Activated naive CD8-positive, alpha-beta T cell treated with anti-CD3 and anti-CD28 coated beads for 36 hours (primary cell): ENCODE measurements at regions not wholly inside any gene's neighbourhood (a gene's known extent, or its start where the extent isn't known, plus 50 kb on each side); places are given as distances from the start of the nearest gene placed in this dataset.

ENCODE experiments used
- DNase-seq: peaks from one replicate; pipeline ENCODE4 v3.0.0; 2021
- H3K27ac Mint-ChIP-seq: one replicate; pipeline ENCODE4 v1.8.0; 2022; ENCODE audit warnings: mild to moderate bottlenecking, moderate library complexity, mixed read lengths
- H3K27me3 Mint-ChIP-seq: one replicate; pipeline ENCODE4 v1.8.0; 2022; ENCODE audit warnings: mild to moderate bottlenecking, mixed read lengths
- H3K36me3 Mint-ChIP-seq: one replicate; pipeline ENCODE4 v1.8.0; 2021; ENCODE audit warnings: mild to moderate bottlenecking, mixed read lengths
- H3K4me1 Mint-ChIP-seq: one replicate; pipeline ENCODE4 v1.8.0; 2021; ENCODE audit warnings: mixed read lengths
- H3K4me3 Mint-ChIP-seq: one replicate; pipeline ENCODE4 v1.8.0; 2022; ENCODE audit warnings: mild to moderate bottlenecking, moderate library complexity, mixed read lengths
- H3K9me3 Mint-ChIP-seq: one replicate; pipeline ENCODE4 v1.8.0; 2022; ENCODE audit warnings: mixed read lengths

GRCh38 chr3:99470841-99471240 is 167.6 kb upstream of the COL8A1 start:
- Mint-ChIP-seq H3K27me3 (no peaks in the 10 kb centered on the region), H3K27ac (no peak overlapping the region), H3K4me1 (no peaks in the 10 kb centered on the region), H3K4me3 (no peak overlapping the region), H3K36me3 (no peaks in the 10 kb centered on the region), H3K9me3 (no peaks in the 10 kb centered on the region)
- DNase-seq = no peak

- no peaks in the 10 kb centered on the region for H3K27me3 Mint-ChIP-seq
- no peaks in the 10 kb centered on the region for H3K36me3 Mint-ChIP-seq
Observed at GRCh38 chr3:99468918-99469317, 169.5 kb upstream of the COL8A1 start.

GRCh38 chr3:99467420-99467819 is 171.0 kb upstream of the COL8A1 start:
- DNase-seq = no peak
- no peaks in the 10 kb centered on the region for H3K4me1 Mint-ChIP-seq
- H3K27me3 Mint-ChIP-seq = no peaks in the 10 kb centered on the region
- no peaks in the 10 kb centered on the region for H3K36me3 Mint-ChIP-seq
- H3K9me3 Mint-ChIP-seq = no peaks in the 10 kb centered on the region
- H3K4me3 Mint-ChIP-seq = no peak overlapping the region
- no peak overlapping the region for H3K27ac Mint-ChIP-seq

More at GRCh38 chr3:99468918-99469317, 169.5 kb upstream of the COL8A1 start:
- no peak for DNase-seq
- Mint-ChIP-seq H3K4me1 (no peaks in the 10 kb centered on the region), H3K27ac (no peak overlapping the region), H3K4me3 (no peak overlapping the region), H3K9me3 (no peaks in the 10 kb centered on the region)

- DNase-seq = no peak
- Mint-ChIP-seq H3K9me3 (no peaks in the 10 kb centered on the region), H3K4me1 (no peaks in the 10 kb centered on the region), H3K27me3 (no peaks in the 10 kb centered on the region), H3K27ac (no peak overlapping the region), H3K4me3 (no peak overlapping the region), H3K36me3 (no peaks in the 10 kb centered on the region)
Observed at GRCh38 chr3:99466331-99466730, 172.1 kb upstream of the COL8A1 start.

DNA sequence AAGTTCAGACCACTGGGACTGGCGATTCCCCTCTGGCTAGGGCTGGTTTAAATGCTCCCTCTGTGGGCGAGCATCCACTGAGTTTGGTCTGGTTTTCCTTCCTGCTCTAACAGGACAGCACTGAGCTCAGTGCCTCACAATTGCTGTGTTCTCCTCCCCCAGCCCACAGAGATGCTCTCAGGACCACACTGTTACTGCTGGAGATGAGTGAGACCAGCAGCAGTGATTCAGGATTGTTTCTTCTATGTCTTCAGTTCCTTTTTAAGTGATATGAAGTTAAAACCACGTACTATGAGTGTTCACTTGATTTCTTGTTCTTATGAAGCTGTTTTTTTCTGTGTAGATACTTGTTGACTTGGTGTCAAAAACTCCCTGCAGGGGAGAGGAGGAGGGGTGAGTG is 180.4 kb upstream of the COL8A1 start:
- DNase-seq = no peak
- Mint-ChIP-seq H3K4me1 (no peaks in the 10 kb centered on the region), H3K9me3 (peaks cover 7% of the 10 kb centered on the region), H3K27me3 (no peaks in the 10 kb centered on the region), H3K27ac (no peak overlapping the region), H3K36me3 (no peaks in the 10 kb centered on the region), H3K4me3 (no peak overlapping the region)

DNA sequence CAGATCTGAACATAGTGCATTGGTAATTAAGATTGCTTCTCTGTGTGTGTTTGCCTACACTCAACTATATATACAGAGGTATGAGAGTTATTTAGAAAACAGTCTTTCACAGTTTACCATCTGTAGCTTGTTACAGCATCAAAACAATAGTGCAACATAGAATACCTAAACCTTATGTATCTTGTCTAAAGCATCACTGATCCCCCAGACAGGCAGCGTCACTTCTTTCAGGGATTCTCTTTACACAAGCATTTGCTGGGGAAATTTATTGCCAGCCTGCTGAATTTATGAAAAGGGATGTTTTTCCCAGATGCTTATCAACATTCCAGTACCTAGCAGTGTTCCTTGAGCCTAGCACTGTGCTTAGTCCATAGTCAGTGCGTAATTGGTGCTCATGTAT is 195.8 kb upstream of the COL8A1 start:
- peaks cover 4% of the 10 kb centered on the region for H3K9me3 Mint-ChIP-seq
- no peak for DNase-seq
- H3K4me1 Mint-ChIP-seq = no peaks in the 10 kb centered on the region
- no peak overlapping the region for H3K27ac Mint-ChIP-seq
- no peak overlapping the region for H3K4me3 Mint-ChIP-seq
- no peaks in the 10 kb centered on the region for H3K36me3 Mint-ChIP-seq
- H3K27me3 Mint-ChIP-seq = no peaks in the 10 kb centered on the region

- no peaks in the 10 kb centered on the region for H3K36me3 Mint-ChIP-seq
- H3K4me1 Mint-ChIP-seq = no peaks in the 10 kb centered on the region
- DNase-seq = no peak
- no peaks in the 10 kb centered on the region for H3K27me3 Mint-ChIP-seq
- peaks cover 3% of the 10 kb centered on the region for H3K9me3 Mint-ChIP-seq
- H3K4me3 Mint-ChIP-seq = no peak overlapping the region
- no peak overlapping the region for H3K27ac Mint-ChIP-seq
Observed at GRCh38 chr3:99439892-99440291, 198.5 kb upstream of the COL8A1 start.

DNA sequence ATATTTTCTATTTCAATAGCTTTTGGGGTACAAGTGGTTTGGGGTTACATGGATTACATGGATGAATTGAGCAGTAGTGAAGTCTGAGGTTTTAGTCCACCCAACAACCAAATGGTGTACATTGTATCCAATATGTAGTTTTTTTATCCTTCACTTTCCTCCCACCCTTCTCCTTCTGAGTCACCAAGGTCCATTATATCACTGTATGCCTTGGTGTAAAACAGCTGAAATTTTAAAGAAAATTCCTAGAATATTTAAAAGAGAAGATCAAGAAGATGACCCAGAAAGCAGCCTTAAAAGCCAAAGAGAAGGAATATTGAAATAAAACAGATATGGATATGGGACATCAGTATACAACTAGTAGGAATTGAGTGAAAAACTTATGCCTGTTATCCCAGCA is 204.2 kb upstream of the COL8A1 start:
- Mint-ChIP-seq H3K4me1 (no peaks in the 10 kb centered on the region), H3K9me3 (no peaks in the 10 kb centered on the region), H3K27me3 (no peaks in the 10 kb centered on the region), H3K4me3 (no peak overlapping the region), H3K27ac (no peak overlapping the region), H3K36me3 (no peaks in the 10 kb centered on the region)
- DNase-seq = no peak

GRCh38 chr3:99430348-99431134 is 207.9 kb upstream of the COL8A1 start:
- Mint-ChIP-seq H3K27me3 (no peaks in the 10 kb centered on the region), H3K9me3 (no peaks in the 10 kb centered on the region), H3K4me1 (no peaks in the 10 kb centered on the region), H3K36me3 (no peaks in the 10 kb centered on the region), H3K4me3 (no peak overlapping the region), H3K27ac (no peak overlapping the region)
- no peak for DNase-seq

DNA sequence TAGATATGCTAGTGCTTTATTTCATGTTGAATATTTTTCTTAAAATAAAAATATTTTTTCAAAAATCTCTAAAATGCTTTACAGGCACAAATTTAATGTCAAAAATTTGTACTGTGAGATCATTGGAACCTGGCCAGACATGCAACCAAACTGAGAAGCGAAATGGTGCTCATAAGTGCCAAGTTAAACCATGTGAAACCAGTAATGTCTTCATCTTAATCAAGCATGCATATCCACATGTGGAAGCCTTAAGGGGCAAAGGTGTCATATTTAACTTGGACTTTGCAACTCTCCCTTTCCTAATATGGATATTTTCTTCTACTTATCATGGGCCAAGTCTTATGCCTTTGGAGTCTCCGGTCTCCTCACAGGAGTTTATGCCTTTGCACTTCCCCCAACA is 208.9 kb upstream of the COL8A1 start:
- no peaks in the 10 kb centered on the region for H3K27me3 Mint-ChIP-seq

DNA sequence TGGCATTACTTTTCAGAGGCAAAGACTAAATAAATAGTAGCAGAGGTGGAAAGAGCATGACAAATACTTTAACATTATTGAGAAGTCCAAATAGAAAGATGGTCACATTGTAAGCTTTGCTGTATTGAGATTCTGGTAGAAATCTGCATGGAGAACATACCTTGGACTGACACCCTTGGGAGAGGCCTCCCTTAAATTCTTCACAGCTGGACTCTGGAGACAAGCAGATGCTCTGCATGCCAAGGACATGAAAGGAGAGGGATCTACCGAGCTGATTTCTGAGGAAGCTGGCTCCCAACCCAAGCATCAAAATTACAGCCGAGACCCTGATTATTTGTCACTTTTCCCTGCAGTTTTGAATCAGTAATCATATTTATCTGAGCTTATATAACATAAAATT is 212.5 kb upstream of the COL8A1 start:
- H3K27me3 Mint-ChIP-seq = no peaks in the 10 kb centered on the region
- no peaks in the 10 kb centered on the region for H3K36me3 Mint-ChIP-seq
- no peaks in the 10 kb centered on the region for H3K9me3 Mint-ChIP-seq
- no peak for DNase-seq
- no peaks in the 10 kb centered on the region for H3K4me1 Mint-ChIP-seq
- H3K27ac Mint-ChIP-seq = no peak overlapping the region
- H3K4me3 Mint-ChIP-seq = no peak overlapping the region

More for the DNA sequence above, 208.9 kb upstream of the COL8A1 start:
- Mint-ChIP-seq H3K36me3 (no peaks in the 10 kb centered on the region), H3K27ac (no peak overlapping the region), H3K4me1 (no peaks in the 10 kb centered on the region), H3K4me3 (no peak overlapping the region), H3K9me3 (no peaks in the 10 kb centered on the region)
- no peak for DNase-seq

DNA sequence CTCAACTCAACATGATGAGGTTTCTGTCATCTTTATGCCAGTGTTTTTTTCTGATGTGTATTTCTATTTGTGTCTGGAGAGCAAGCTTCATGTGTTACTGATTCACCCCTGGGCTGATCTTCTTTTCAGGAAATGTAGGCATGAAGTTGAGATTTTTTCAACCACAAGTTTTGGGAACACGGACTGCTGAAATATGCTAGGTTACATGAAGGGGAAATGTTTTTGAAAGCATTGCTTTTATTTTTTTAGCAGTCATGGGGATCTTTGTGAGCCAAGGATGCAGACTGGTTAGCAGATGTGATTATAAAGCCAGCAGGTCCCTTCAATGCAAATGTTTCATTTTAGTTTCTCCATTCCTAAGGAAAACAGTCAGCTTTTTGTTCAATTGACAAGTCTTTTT is 219.3 kb upstream of the COL8A1 start:
- no peaks in the 10 kb centered on the region for H3K4me1 Mint-ChIP-seq
- DNase-seq = no peak

GRCh38 chr3:99418709-99419108 is 219.7 kb upstream of the COL8A1 start:
- DNase-seq = no peak
- no peaks in the 10 kb centered on the region for H3K27me3 Mint-ChIP-seq
- no peaks in the 10 kb centered on the region for H3K9me3 Mint-ChIP-seq
- H3K36me3 Mint-ChIP-seq = no peaks in the 10 kb centered on the region
- H3K4me3 Mint-ChIP-seq = no peak overlapping the region
- H3K4me1 Mint-ChIP-seq = no peaks in the 10 kb centered on the region
- no peak overlapping the region for H3K27ac Mint-ChIP-seq

More for the DNA sequence above, 219.3 kb upstream of the COL8A1 start:
- Mint-ChIP-seq H3K4me3 (no peak overlapping the region), H3K27ac (no peak overlapping the region), H3K36me3 (no peaks in the 10 kb centered on the region), H3K9me3 (no peaks in the 10 kb centered on the region), H3K27me3 (no peaks in the 10 kb centered on the region)

- DNase-seq = no peak
- Mint-ChIP-seq H3K27me3 (no peaks in the 10 kb centered on the region), H3K36me3 (no peaks in the 10 kb centered on the region), H3K27ac (no peak overlapping the region), H3K4me1 (no peaks in the 10 kb centered on the region), H3K4me3 (no peak overlapping the region), H3K9me3 (no peaks in the 10 kb centered on the region)
Observed at GRCh38 chr3:99418209-99418635, 220.2 kb upstream of the COL8A1 start.

DNA sequence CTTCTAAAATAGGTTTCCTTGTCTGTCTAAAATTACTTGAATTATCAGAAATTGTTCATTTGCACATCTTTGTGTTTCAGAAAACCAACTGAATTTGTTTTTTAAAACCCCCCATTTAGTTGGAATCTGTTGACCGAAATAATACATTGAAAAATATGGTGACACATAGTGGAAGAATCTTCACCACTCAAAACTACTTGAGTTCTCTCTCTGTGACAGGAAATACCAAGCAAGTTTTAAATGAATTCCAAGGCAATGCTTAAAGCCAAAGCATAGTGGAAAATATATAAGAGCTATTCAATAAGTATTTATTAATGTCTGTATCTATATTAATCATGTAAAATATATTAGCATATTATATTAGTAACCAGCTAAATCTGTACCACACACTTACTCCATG is 224.9 kb upstream of the COL8A1 start:
- H3K4me3 Mint-ChIP-seq = no peak overlapping the region
- H3K27ac Mint-ChIP-seq = no peak overlapping the region
- no peaks in the 10 kb centered on the region for H3K36me3 Mint-ChIP-seq
- DNase-seq = no peak
- no peaks in the 10 kb centered on the region for H3K27me3 Mint-ChIP-seq
- no peaks in the 10 kb centered on the region for H3K9me3 Mint-ChIP-seq
- H3K4me1 Mint-ChIP-seq = no peaks in the 10 kb centered on the region

DNA sequence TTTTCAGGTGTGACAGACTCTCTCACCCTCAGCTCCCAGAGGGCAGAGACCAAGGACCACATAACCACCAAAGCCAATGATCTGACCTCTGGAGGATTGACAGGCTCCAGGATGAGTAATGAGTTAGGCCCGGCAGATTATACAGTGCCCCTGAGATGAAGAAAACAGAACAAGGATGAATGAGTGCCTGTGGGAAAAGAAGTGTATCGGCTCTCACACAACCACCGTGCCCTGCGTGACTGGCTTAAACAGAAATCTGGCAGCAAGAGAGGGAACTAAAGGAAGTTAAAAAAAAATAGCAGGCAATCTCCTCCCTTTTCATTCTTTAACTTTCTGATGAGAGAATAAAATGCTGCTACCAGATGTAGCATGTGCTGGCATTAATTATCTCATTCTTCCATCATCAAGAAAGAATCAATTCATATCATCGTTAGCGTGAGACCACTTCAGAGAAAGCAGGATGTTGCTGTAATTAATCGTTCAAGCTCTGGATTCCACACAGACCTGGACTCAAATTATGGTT is 227.5 kb upstream of the COL8A1 start:
- Mint-ChIP-seq H3K27me3 (no peaks in the 10 kb centered on the region), H3K27ac (no peak overlapping the region), H3K4me3 (no peak overlapping the region), H3K9me3 (no peaks in the 10 kb centered on the region), H3K36me3 (no peaks in the 10 kb centered on the region), H3K4me1 (no peaks in the 10 kb centered on the region)
- DNase-seq = no peak
